HAP-1 (cell line): ENCODE measurements at regions not wholly inside any gene's neighbourhood (a gene's known extent, or its start where the extent isn't known, plus 50 kb on each side); places are given as distances from the start of the nearest gene placed in this dataset.

ENCODE experiments used
- DNase-seq, 2 experiments: peaks; one replicate each; pipeline ENCODE4 v3.0.0-alpha.2; 2016 to 2020; ENCODE audit warnings: low spot score in 2 of 2
- H3K27me3 ChIP-seq: fragments of 250-450 bp; sonication (Bioruptor Pico); 2 replicates; pipeline ENCODE4 v1.5.1; 2020; ENCODE audit warnings: low read depth, mild to moderate bottlenecking, moderate library complexity
- H3K36me3 ChIP-seq: fragments of 250-450 bp; sonication (Bioruptor Pico); replicated peaks from 2 replicates; pipeline ENCODE4 v1.5.1; 2020; ENCODE audit warnings: mild to moderate bottlenecking
- H3K4me1 ChIP-seq: fragments of 250-450 bp; sonication (Bioruptor Pico); 2 replicates; pipeline ENCODE4 v1.5.1; 2020; ENCODE audit warnings: mild to moderate bottlenecking
- H3K4me3 ChIP-seq: fragments of 250-450 bp; sonication (Bioruptor Pico); 2 replicates; pipeline ENCODE4 v1.5.1; 2020; ENCODE audit warnings: mild to moderate bottlenecking, moderate library complexity
- H3K9me3 ChIP-seq: fragments of 250-450 bp; sonication (Bioruptor Pico); 2 replicates; pipeline ENCODE4 v1.5.1; 2020; ENCODE audit warnings: mild to moderate bottlenecking, moderate library complexity
- in situ Hi-C: fragments of 300-500 bp; cut with MboI; formaldehyde crosslinking; loops from 3 replicates; pipeline ENCODE4 v1.14.3; 2020; ENCODE audit warnings: low sequenced_read_pairs, inconsistent platforms, mixed read lengths

DNA sequence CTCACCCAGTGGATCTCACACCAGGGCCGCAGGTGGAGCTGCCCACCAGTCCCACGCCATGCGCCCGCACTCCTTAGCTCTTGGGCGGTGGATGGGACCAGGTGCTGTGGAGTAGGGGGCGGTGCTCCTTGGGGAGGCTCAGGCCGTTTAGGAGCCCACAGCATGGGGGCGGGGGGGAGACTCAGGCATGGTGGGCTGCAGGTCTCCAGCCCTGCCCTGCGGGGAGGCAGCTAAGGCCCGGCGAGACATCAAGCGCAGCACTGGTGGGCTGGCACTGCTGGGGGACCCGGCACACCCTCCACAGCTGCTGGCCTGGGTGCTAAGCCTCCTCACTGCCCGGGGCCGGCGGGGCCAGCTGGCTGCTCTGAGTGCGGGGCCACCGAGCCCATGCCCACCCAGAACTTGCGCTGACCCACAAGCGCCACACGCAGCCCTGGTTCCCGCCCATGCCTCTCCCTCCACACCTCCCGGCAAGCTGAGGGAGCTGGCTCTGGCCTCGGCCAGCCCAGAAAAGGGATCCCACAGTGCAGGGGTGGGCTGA is 312.9 kb upstream of the GIMD1 start:
- Histone ChIP-seq H3K4me3 (no peak overlapping the region), H3K36me3 (no peaks in the 10 kb centered on the region), H3K4me1 (no peaks in the 10 kb centered on the region), H3K9me3 (no peaks in the 10 kb centered on the region), H3K27me3 (no peaks in the 10 kb centered on the region)
- in situ Hi-C loops: no loop called here
- no peak for DNase-seq

DNA sequence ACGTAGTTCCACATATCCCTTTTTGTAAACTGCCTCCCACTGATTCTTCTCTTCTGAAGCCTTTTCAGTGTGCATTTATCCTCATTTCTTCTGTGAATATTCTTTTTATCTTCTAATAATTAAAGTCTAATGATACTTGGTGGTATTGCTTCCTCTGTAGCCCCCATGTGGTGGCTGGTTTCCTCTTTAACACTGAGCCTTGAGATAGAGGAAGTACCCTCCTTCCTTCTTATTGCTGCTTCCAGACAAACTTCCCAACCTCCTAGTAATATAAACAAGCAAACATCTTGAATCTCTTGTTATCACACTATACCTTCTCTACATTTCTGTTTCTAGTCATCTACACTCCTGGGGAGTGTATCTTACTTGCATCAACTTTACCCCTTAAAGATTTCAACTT is 310.5 kb upstream of the GIMD1 start:
- in situ Hi-C loops: no loop called here
- DNase-seq: no peak
- Histone ChIP-seq H3K4me1 (no peaks in the 10 kb centered on the region), H3K36me3 (no peaks in the 10 kb centered on the region), H3K27me3 (no peaks in the 10 kb centered on the region), H3K4me3 (no peak overlapping the region), H3K9me3 (no peaks in the 10 kb centered on the region)

- Histone ChIP-seq H3K4me1 (no peaks in the 10 kb centered on the region), H3K27me3 (no peaks in the 10 kb centered on the region), H3K9me3 (no peaks in the 10 kb centered on the region), H3K4me3 (no peak overlapping the region), H3K36me3 (no peaks in the 10 kb centered on the region)
- DNase-seq: no peak
- in situ Hi-C loops: no loop called here
These were observed 308.6 kb upstream of the GIMD1 start for GRCh38 chr4:106677213-106677612.

- DNase-seq: no peak
- Histone ChIP-seq H3K4me1 (no peaks in the 10 kb centered on the region), H3K9me3 (no peaks in the 10 kb centered on the region), H3K36me3 (no peaks in the 10 kb centered on the region), H3K4me3 (no peak overlapping the region), H3K27me3 (no peaks in the 10 kb centered on the region)
- in situ Hi-C loops: no loop called here
These were observed 307.8 kb upstream of the GIMD1 start for GRCh38 chr4:106676173-106676921.

GRCh38 chr4:106671716-106672115 is 303.1 kb upstream of the GIMD1 start:
- in situ Hi-C loops: no loop called here
- no peaks in the 10 kb centered on the region for H3K36me3 ChIP-seq
- no peak overlapping the region for H3K4me3 ChIP-seq
- H3K27me3 ChIP-seq: no peaks in the 10 kb centered on the region
- DNase-seq: no peak
- H3K9me3 ChIP-seq: no peaks in the 10 kb centered on the region
- H3K4me1 ChIP-seq: no peaks in the 10 kb centered on the region

- H3K4me1 ChIP-seq: no peaks in the 10 kb centered on the region
- H3K4me3 ChIP-seq: no peak overlapping the region
- H3K36me3 ChIP-seq: no peaks in the 10 kb centered on the region
- in situ Hi-C loops: no loop called here
- H3K9me3 ChIP-seq: no peaks in the 10 kb centered on the region
- DNase-seq: no peak
- no peaks in the 10 kb centered on the region for H3K27me3 ChIP-seq
These were observed 302.4 kb upstream of the GIMD1 start for GRCh38 chr4:106670976-106671375.

DNA sequence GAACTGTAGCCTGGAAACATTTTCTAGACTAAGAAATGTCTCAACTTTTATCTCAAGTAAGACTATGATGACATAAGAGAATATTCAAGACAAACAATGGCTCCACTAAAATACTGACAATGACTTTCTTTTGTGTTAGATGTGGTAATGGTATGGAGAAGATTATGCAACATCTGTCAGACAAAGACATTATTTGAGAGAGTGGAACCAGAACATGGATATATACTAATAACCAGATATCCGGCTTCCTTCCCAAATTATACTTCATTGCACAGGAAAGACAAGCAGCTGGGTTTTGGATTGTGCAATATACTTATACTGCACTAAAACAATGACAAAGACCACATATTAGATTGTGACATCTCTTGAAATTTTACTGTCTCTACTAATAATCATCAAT is 290.8 kb upstream of the GIMD1 start:
- Histone ChIP-seq H3K27me3 (no peaks in the 10 kb centered on the region), H3K9me3 (no peaks in the 10 kb centered on the region), H3K4me1 (no peaks in the 10 kb centered on the region), H3K36me3 (no peaks in the 10 kb centered on the region), H3K4me3 (no peak overlapping the region)
- in situ Hi-C loops: no loop called here
- DNase-seq: no peak

DNA sequence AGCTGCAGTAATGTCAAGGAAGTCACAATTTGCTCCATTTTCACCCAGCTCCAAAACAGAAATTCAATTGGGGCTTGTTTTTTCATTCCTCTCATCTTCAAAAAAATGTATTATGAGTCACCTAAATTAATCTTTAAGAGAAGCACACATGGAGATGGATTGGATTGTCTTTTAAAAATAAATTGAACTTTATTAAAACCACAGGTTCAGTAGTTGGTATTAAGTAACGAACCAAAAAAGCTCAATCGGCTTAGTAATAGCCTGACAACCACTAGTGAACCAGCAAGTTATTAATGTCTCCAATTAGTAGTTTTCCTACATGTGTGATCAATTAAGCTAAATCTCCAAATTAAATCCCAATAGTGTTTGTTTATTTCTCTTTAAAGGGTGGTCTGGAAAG is 283.5 kb upstream of the GIMD1 start:
- Histone ChIP-seq H3K27me3 (no peaks in the 10 kb centered on the region; the same call in 1 of the 2 replicates), H3K9me3 (no peaks in the 10 kb centered on the region), H3K4me1 (no peaks in the 10 kb centered on the region), H3K36me3 (no peaks in the 10 kb centered on the region), H3K4me3 (no peak overlapping the region)
- in situ Hi-C loops: no loop called here
- no peak for DNase-seq

DNA sequence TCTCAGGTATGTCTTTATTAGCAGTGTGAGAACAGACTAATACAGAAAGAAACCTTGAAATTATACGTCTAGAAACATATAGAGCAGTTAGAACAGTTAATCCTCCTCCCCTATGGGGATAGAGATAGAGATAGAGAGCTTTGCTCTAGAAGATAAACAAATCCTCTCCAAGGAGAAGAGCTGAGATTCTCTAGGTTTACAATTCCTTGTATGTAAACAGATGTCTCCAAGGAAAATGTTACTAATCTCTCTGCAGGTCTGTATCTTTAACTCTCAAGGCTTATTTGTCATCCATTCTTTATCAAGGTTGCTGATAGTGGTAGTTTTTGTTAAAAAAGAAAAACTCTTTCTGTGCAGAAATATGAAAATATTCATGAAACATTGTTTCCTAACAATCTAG is 282.1 kb upstream of the GIMD1 start:
- H3K4me1 ChIP-seq: no peaks in the 10 kb centered on the region
- H3K9me3 ChIP-seq: no peaks in the 10 kb centered on the region
- H3K36me3 ChIP-seq: no peaks in the 10 kb centered on the region
- no peak for DNase-seq
- in situ Hi-C loops: no loop called here
- H3K4me3 ChIP-seq: no peak overlapping the region
- no peaks in the 10 kb centered on the region; the same call in 1 of the 2 replicates for H3K27me3 ChIP-seq

DNA sequence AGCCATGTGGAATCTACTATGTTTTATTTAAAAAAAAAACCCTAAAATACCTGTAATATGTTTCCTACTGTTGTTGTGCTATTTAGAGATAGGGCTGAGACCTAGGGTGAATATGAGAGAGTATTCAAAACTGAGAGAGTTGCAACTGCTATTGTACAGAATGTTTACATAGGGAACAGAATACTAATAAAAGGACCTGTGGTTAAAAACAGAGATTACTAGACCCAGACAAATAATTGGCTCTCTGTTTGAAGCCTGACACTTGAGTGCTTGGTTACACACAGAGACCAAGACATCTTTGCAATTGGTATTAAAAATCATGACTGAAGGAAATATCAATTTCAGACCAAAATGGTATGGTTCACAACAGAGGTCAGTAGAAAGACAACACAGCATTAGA is 278.9 kb upstream of the GIMD1 start:
- DNase-seq: no peak
- Histone ChIP-seq H3K4me1 (no peaks in the 10 kb centered on the region), H3K4me3 (no peak overlapping the region), H3K27me3 (no peaks in the 10 kb centered on the region; the same call in 1 of the 2 replicates), H3K36me3 (no peaks in the 10 kb centered on the region), H3K9me3 (no peaks in the 10 kb centered on the region)
- in situ Hi-C loops: no loop called here

GRCh38 chr4:106629268-106629625 is 260.7 kb upstream of the GIMD1 start:
- in situ Hi-C loops: no loop called here

GRCh38 chr4:106628586-106629267 is 260.1 kb upstream of the GIMD1 start:
- DNase-seq: no peak
- Histone ChIP-seq H3K27me3 (no peaks in the 10 kb centered on the region), H3K4me3 (no peak overlapping the region), H3K9me3 (no peaks in the 10 kb centered on the region), H3K4me1 (no peaks in the 10 kb centered on the region), H3K36me3 (no peaks in the 10 kb centered on the region)
- in situ Hi-C loops: no loop called here

More at GRCh38 chr4:106629268-106629625, 260.7 kb upstream of the GIMD1 start:
- H3K36me3 ChIP-seq: no peaks in the 10 kb centered on the region
- no peaks in the 10 kb centered on the region for H3K9me3 ChIP-seq
- no peak overlapping the region for H3K4me3 ChIP-seq
- H3K27me3 ChIP-seq: no peaks in the 10 kb centered on the region
- no peaks in the 10 kb centered on the region for H3K4me1 ChIP-seq
- DNase-seq: no peak

DNA sequence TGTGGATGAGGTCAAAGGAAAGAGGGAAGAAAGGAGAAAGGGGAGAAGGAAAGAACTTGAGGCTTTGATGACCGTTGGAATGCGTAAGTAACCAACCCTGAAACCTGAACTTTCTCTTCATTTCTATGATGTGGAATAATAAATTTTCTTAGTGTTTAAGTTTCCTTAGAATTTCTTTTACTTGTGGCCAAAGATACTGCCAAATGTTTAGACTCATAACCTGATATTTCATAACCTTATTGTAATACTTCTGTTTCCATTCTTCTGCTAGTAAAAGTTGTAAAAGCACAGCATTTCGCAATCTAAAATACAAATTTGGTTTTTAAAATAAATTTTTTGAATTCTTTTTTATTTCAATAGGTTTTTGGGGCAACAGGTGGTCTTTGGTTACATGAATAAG is 258.5 kb upstream of the GIMD1 start:
- Histone ChIP-seq H3K36me3 (no peaks in the 10 kb centered on the region), H3K27me3 (no peaks in the 10 kb centered on the region), H3K4me3 (no peak overlapping the region), H3K9me3 (no peaks in the 10 kb centered on the region), H3K4me1 (no peaks in the 10 kb centered on the region)
- in situ Hi-C loops: no loop called here
- no peak for DNase-seq

DNA sequence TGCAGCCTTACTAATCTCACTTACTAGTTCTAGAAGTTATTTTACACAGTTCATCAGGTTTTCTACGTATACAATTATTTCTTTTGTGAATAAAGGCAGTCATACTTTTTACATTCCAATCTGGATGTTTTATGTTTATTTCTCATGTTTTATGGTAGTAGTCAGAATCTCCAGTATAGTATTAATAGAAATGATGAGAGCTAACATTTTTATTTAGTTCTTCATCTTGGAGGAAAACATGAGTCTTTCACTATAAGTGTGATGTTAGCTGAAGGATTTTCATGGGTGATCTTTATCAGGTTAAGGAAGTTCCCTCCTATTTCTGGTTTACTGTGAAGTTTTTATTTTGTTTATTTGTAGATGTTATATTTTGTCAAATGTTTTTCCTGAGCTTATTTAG is 256.1 kb upstream of the GIMD1 start:
- H3K27me3 ChIP-seq: no peaks in the 10 kb centered on the region
- no peaks in the 10 kb centered on the region for H3K4me1 ChIP-seq
- H3K4me3 ChIP-seq: no peak overlapping the region
- in situ Hi-C loops: no loop called here
- no peak for DNase-seq
- H3K36me3 ChIP-seq: no peaks in the 10 kb centered on the region
- no peaks in the 10 kb centered on the region for H3K9me3 ChIP-seq
